ENCODE measurements at regions not wholly inside any gene's neighbourhood (a gene's known extent, or its start where the extent isn't known, plus 50 kb on each side); places are given as distances from the start of the nearest gene placed in this dataset.

GRCh38 chr5:123882965-123883345 is 371.0 kb downstream of the CSNK1G3 start (continued):
- no peak for TF ChIP-seq HOXD13 (CRISPR knock-in tag; IDR thresholded peaks at IDR 0.05; ENCODE audit: borderline replicate concordance)
- no peak for TF ChIP-seq YY2 (tag by site-specific recombination; IDR thresholded peaks at IDR 0.05)
- TF ChIP-seq ZNF311 (tag by site-specific recombination; IDR thresholded peaks at IDR 0.05; ENCODE audit: borderline replicate concordance): no peak
- no peak for TF ChIP-seq SCRT1 (tag by site-specific recombination; IDR thresholded peaks at IDR 0.05; ENCODE audit: borderline replicate concordance)
- TF ChIP-seq KLF17 (tag by site-specific recombination; IDR thresholded peaks at IDR 0.05): no peak
- TF ChIP-seq ZNF518A (tag by site-specific recombination; conservative IDR thresholded peaks at IDR 0.05; ENCODE audit: low read depth): no peak
- peak; percentile 77; the same call in 1 of the 2 replicates for TF ChIP-seq GFI1B (tag by site-specific recombination; IDR thresholded peaks at IDR 0.05)
- no peak for TF ChIP-seq ZNF211 (tag by site-specific recombination; IDR thresholded peaks at IDR 0.05; ENCODE audit: low read depth)
- no peak for TF ChIP-seq PBX3 (CRISPR knock-in tag; IDR thresholded peaks at IDR 0.05)
- TF ChIP-seq ZNF600 (tag by site-specific recombination; IDR thresholded peaks at IDR 0.05): no peak
- TF ChIP-seq ZNF692 (tag by site-specific recombination; IDR thresholded peaks at IDR 0.05): no peak
- TF ChIP-seq ZNF169 (tag by site-specific recombination; IDR thresholded peaks at IDR 0.05): no peak
- no peak for TF ChIP-seq ZNF214 (tag by site-specific recombination; IDR thresholded peaks at IDR 0.05; ENCODE audit: borderline replicate concordance)
- no peak for TF ChIP-seq HIC1 (tag by site-specific recombination; IDR thresholded peaks at IDR 0.05)
- TF ChIP-seq HOXA7 (CRISPR knock-in tag; IDR thresholded peaks at IDR 0.05; ENCODE audit: borderline replicate concordance): no peak
- no peak for TF ChIP-seq ZNF670 (tag by site-specific recombination; IDR thresholded peaks at IDR 0.05; ENCODE audit: low read depth)
- TF ChIP-seq REPIN1 (tag by site-specific recombination; IDR thresholded peaks at IDR 0.05; ENCODE audit: low read depth): no peak
- TF ChIP-seq PRDM10 (tag by site-specific recombination; IDR thresholded peaks at IDR 0.05): no peak
- peak; percentile 64 for TF ChIP-seq PRDM1 (tag by site-specific recombination; IDR thresholded peaks at IDR 0.05)
- no peak for TF ChIP-seq ZBTB20 (tag by site-specific recombination; IDR thresholded peaks at IDR 0.05)
- TF ChIP-seq ZSCAN30 (tag by site-specific recombination; IDR thresholded peaks at IDR 0.05): 0 out of 2 replicates have a peak, but pooled peaks have one; percentile 35
- TF ChIP-seq INSM2 (tag by site-specific recombination; IDR thresholded peaks at IDR 0.05): 0 out of 2 replicates have a peak, but pooled peaks have one; percentile 27
- no peak for TF ChIP-seq ZSCAN16 (tag by site-specific recombination; IDR thresholded peaks at IDR 0.05)

Data from HEK293 (cell line).